ENCODE measurements at regions not wholly inside any gene's neighbourhood (a gene's known extent, or its start where the extent isn't known, plus 50 kb on each side); places are given as distances from the start of the nearest gene placed in this dataset.
"Not testable (repeated sequence)": the region's sequence is repeated elsewhere in the genome, so short reads cannot be mapped to it uniquely, and the experiment has no call there.

DNA sequence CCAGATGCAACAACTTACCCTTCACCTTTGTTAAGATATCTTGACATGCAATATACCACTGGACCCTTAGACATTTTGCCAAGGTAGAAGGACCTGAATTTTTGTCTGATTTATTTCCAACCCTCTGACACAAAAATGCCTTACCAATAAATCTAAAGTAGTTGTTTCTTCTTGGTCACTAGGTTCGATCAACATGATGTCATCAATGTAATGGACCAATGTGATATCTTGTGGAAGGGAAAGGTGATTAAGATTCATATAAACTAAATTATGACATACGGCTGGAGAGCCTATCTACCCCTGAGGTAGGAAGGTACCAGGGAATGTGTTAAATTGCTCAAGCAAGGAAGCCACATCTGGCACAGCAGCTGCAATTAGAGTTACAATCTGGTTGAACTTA lies 67.7 kb upstream of the SERPINE2 start:
- H3K27ac Mint-ChIP-seq: no peak overlapping the region
- peaks cover 3% of the 10 kb centered on the region for H3K4me1 Mint-ChIP-seq (ENCODE audit: low read depth)
- H3K36me3 Mint-ChIP-seq (ENCODE audit: low read depth): no peaks in the 10 kb centered on the region
- H3K27me3 Mint-ChIP-seq (ENCODE audit: low read depth): no peaks in the 10 kb centered on the region
- H3K9me3 Mint-ChIP-seq: no peaks in the 10 kb centered on the region
- DNase-seq (ENCODE audit: low spot score): no peak
- H3K4me3 Mint-ChIP-seq: no peak overlapping the region

- no peaks in the 10 kb centered on the region for H3K36me3 Mint-ChIP-seq (ENCODE audit: low read depth)
- no peaks in the 10 kb centered on the region for H3K9me3 Mint-ChIP-seq
- no peak overlapping the region for H3K4me3 Mint-ChIP-seq
- no peak overlapping the region for H3K27ac Mint-ChIP-seq
- no peaks in the 10 kb centered on the region for H3K27me3 Mint-ChIP-seq (ENCODE audit: low read depth)
- no peak for DNase-seq (ENCODE audit: low spot score)
- peaks cover 3% of the 10 kb centered on the region for H3K4me1 Mint-ChIP-seq (ENCODE audit: low read depth)
Observed at GRCh38 chr2:224104668-224105386, 65.7 kb upstream of the SERPINE2 start.

- no peaks in the 10 kb centered on the region for H3K36me3 Mint-ChIP-seq (ENCODE audit: low read depth)
- no peak for DNase-seq (ENCODE audit: low spot score)
- H3K27me3 Mint-ChIP-seq (ENCODE audit: low read depth): no peaks in the 10 kb centered on the region
- no peak overlapping the region for H3K4me3 Mint-ChIP-seq
- H3K27ac Mint-ChIP-seq: no peak overlapping the region
- H3K4me1 Mint-ChIP-seq (ENCODE audit: low read depth): peaks cover 3% of the 10 kb centered on the region
- no peaks in the 10 kb centered on the region for H3K9me3 Mint-ChIP-seq
Observed at GRCh38 chr2:224103651-224104050, 64.6 kb upstream of the SERPINE2 start.

- no peak overlapping the region for H3K27ac Mint-ChIP-seq
- DNase-seq (ENCODE audit: low spot score): no peak
- H3K4me3 Mint-ChIP-seq: no peak overlapping the region
- no peaks in the 10 kb centered on the region for H3K36me3 Mint-ChIP-seq (ENCODE audit: low read depth)
- no peaks in the 10 kb centered on the region for H3K9me3 Mint-ChIP-seq
- H3K27me3 Mint-ChIP-seq (ENCODE audit: low read depth): no peaks in the 10 kb centered on the region
- peaks cover 3% of the 10 kb centered on the region for H3K4me1 Mint-ChIP-seq (ENCODE audit: low read depth)
Observed at GRCh38 chr2:224102991-224103390, 63.9 kb upstream of the SERPINE2 start.

- H3K4me3 Mint-ChIP-seq: no peak overlapping the region
- H3K36me3 Mint-ChIP-seq (ENCODE audit: low read depth): no peaks in the 10 kb centered on the region
- H3K27me3 Mint-ChIP-seq (ENCODE audit: low read depth): peaks cover 5% of the 10 kb centered on the region
- no peaks in the 10 kb centered on the region for H3K9me3 Mint-ChIP-seq
- DNase-seq (ENCODE audit: low spot score): no peak
- peak overlapping the region; percentile 73 for H3K27ac Mint-ChIP-seq
- peaks cover 3% of the 10 kb centered on the region for H3K4me1 Mint-ChIP-seq (ENCODE audit: low read depth)
Observed at GRCh38 chr2:224101820-224102630, 62.9 kb upstream of the SERPINE2 start.

DNA sequence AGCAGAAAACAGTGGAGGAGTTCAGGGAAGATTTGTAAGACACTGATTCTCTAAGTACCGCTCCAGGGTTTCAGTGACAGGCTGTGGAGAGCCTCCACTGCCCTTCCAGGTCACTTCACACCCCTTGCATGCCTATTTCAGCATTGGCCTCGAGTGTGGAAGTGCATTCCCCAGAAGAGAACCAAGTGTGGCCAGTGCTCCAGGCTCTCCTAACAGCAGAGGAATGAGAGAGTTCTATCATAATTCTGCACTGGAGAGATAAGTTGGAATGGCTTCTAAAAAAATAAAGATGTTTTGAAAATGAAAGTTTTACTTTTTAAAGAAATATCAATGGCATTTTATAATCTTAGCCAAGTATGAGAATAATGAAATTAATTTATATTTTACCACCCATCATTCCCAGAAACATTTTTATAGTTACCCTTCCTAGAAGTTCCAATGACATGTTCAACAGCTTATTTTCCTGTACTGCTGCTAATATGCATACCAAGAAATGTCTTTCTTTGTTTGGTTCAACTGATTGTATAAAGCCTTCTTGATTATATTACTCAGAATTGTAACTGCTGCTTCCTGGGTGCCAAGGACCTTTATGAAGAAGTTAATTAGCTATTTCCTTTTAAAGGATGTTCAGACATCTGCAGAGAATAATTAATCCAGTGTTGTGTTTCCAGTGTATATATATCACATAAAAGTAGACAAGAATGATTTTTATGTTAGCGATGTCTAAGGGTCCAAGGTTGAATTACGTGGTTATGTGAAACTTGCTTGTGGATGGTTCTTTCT lies 61.0 kb upstream of the SERPINE2 start:
- Mint-ChIP-seq H3K27me3 (ENCODE audit: low read depth) (peaks cover 10% of the 10 kb centered on the region), H3K4me1 (ENCODE audit: low read depth) (peaks cover 3% of the 10 kb centered on the region), H3K4me3 (no peak overlapping the region), H3K9me3 (no peaks in the 10 kb centered on the region), H3K27ac (no peak overlapping the region), H3K36me3 (ENCODE audit: low read depth) (no peaks in the 10 kb centered on the region)
- no peak for DNase-seq (ENCODE audit: low spot score)

- Mint-ChIP-seq H3K36me3 (ENCODE audit: low read depth) (no peaks in the 10 kb centered on the region), H3K9me3 (no peaks in the 10 kb centered on the region), H3K4me3 (no peak overlapping the region), H3K27ac (no peak overlapping the region), H3K27me3 (ENCODE audit: low read depth) (peaks cover 12% of the 10 kb centered on the region), H3K4me1 (ENCODE audit: low read depth) (peaks cover 3% of the 10 kb centered on the region)
- no peak for DNase-seq (ENCODE audit: low spot score)
Observed at GRCh38 chr2:224098481-224099230, 59.6 kb upstream of the SERPINE2 start.

DNA sequence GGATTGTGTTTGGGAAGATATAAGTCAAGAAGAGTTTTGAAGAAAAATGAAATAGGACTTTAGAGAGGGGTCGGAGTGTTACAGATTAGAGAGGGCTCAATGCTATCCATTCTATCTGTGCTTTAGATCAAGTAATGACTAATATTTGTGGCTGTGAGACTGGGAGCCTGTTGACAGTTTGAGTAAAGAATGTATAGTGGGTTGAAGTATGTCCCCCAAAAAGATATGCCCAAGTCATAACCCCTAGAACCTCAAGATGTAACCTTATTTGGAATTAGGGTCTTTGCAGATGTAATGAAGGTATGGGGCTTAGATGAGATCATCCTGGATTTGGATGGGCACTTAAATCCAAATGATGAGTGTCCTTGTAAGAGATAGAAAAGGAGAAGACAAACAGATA lies 55.3 kb upstream of the SERPINE2 start:
- Mint-ChIP-seq H3K27me3 (ENCODE audit: low read depth) (peaks cover 12% of the 10 kb centered on the region), H3K36me3 (ENCODE audit: low read depth) (no peaks in the 10 kb centered on the region), H3K4me1 (ENCODE audit: low read depth) (no peaks in the 10 kb centered on the region), H3K27ac (no peak overlapping the region), H3K9me3 (no peaks in the 10 kb centered on the region), H3K4me3 (no peak overlapping the region)
- no peak for DNase-seq (ENCODE audit: low spot score)

GRCh38 chr2:224091671-224092070 lies 52.6 kb upstream of the SERPINE2 start:
- not testable (repeated sequence) for H3K27me3 Mint-ChIP-seq (ENCODE audit: low read depth); H3K4me3 Mint-ChIP-seq; DNase-seq (ENCODE audit: low spot score); H3K36me3 Mint-ChIP-seq (ENCODE audit: low read depth); H3K27ac Mint-ChIP-seq; H3K4me1 Mint-ChIP-seq (ENCODE audit: low read depth); H3K9me3 Mint-ChIP-seq

GRCh38 chr2:224089606-224090005 lies 50.5 kb upstream of the SERPINE2 start:
- not testable (repeated sequence) for H3K36me3 Mint-ChIP-seq (ENCODE audit: low read depth); DNase-seq (ENCODE audit: low spot score); H3K4me3 Mint-ChIP-seq; H3K27ac Mint-ChIP-seq; H3K4me1 Mint-ChIP-seq (ENCODE audit: low read depth); H3K9me3 Mint-ChIP-seq; H3K27me3 Mint-ChIP-seq (ENCODE audit: low read depth)
